Glomerular visceral epithelial cell (primary cell): ENCODE measurements at regions not wholly inside any gene's neighbourhood (a gene's known extent, or its start where the extent isn't known, plus 50 kb on each side); places are given as distances from the start of the nearest gene placed in this dataset.

Experiments used
- DNase-seq: peaks from one replicate; pipeline ENCODE4 v3.0.0-alpha.2; 2016; ENCODE audit errors: extremely low spot score

DNA sequence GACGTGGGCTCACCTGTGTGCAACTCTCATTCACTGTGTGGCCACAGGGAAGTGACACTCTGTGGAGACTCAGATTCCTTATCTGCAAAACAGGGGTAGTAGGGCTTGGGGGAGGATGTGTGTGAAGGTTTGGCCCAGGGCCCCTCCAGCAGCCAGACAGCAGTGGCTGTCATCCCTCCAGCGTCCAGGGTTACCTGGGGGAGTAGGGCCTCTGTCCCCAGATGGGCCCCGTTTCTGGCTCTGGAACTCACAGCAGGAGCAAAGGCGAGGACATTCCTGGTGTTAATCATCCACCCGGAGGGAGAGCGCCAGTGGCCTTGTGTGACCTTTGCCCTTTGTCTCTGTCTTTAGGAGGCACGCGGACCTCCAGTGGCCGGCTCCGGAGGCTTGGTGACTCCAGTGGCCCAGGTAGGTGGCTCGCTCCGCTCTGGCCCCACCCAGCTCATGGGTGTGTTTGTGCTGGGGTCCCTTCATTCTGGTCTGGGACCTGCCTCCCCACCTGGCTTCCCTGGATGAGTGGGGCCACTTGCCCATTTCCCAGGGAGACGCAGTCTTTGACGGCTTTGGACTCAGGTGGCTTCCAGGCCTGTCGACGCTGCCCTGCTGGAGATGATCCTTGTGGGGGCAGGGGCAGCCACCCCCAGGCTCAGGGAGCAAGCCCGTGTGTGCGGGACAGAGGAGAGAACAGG, 166.2 kb downstream of the SEC14L1 start:
- no peak for DNase-seq

DNA sequence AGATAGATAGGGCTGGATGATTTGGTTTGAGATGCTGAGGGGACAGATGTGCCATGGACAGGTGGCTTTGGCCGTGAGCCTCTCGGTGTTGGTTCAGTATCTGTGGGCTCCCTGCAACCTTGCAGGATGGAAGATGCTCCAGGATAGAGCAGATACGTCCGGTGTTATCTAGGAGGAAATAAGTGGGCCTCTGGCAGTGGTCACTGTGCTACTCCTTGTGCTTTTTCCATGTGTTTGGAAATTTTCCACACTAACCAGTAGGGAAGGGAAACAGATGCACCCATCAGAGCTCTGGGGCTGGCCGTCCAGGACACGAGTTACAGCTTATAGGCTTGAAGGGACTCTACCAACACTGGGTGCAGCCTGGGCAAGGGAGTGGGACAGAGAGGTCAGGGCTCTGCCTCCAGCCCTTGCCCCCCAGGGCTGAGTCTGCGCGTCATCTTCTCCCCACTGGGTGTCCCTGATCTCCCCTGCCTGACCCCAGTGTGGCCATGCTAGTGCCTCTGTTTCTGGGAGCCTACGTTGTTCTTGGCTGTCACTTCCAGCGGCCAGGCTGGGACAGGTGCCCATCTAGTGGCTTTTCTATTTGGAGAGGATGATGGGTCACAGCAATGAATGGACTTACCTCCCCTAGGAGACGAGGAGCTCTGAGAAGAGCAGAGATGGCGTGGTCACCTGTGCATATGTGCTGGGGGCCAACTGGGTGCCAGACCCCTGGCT, 166.9 kb downstream of the SEC14L1 start:
- no peak for DNase-seq

DNA sequence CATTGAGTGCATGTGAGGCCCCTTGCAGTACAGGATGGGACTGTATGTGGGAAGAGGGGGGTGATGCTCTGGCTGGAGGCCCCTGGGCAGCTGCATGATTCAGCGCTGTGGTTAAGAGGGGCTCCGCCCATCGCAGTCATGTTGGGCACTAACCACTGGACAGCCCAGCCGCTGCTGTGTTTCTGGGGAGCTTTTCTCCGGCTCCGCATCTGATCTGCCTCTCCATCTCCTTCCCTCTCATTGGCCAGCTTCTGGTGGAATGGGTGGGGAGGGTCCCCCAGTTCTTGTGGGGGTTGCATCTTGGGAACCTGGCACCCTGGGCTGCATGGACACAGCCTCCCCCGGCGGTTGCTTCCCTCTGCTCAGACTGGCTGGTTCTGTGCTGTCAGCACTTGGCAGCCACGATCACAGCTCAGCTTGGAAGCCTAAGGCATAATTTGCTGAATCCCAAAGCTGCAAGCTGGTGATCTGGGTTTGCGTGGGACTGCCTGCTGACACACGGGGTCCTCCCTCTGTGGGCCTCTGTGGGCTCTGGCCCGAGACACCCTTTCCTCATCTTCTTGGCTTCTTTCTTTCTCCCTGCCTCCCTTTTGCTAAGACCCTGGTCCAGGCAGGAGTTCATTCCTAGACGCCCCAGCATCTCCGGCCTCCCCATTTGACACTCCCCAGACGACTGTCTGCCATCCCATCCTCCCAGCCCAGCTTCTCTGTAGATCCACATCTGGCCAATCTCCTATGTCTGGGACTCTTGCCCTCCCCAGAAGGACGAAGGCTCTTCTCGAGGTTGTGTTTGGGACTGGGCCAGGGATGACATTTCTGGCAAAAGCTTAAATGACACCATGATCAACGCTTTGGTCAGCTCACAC, 168.3 kb downstream of the SEC14L1 start:
- DNase-seq: peak; percentile 74

DNA sequence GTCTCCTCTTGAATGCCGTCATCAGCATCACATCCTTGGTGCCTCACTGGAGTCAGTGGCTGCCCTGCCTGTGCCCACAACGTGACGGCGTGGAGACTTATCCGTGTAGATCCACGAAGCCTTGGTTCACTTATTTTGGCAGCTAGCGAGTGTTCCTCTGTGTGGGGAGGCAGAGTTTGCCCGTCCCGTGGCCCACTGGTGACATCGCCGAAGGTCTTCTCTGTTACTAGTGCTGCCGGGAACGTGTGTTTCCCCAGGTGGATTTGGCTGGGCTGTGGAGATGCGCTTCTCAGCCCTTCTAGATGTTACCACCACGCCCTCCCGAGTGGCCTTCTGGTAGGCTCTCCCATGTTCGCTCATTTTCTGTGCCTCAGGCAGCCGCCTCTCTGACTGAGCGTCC, 169.6 kb downstream of the SEC14L1 start:
- DNase-seq: no peak

DNA sequence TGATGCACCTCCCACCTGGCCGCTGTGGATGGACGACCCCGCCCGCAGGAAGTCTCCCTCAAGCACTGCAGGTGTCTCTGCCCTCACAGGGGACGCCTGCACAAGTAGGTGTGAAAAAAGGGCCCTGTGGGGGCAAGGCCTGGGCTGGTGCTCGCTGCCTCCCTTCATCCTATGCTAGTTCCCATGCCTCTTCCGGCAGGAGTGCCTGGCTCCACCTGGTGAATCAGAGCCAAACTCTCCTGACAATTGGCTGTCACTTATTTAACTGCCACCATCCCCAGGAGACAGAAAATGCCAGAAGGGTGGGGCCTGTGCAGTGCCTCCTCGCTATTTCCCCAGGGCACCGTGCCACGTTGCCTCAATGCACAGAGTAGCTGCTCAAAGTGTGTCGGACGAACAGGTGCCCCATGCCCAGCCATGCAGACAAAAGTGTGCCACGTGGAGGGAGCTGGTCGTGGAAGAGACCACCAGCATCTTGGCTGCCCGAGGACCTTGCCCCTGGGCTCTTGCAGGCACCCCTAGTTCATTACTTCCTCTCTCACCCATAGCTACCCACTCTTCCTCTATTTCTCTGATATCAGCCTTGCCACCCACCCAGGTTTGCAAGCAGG, 170.7 kb downstream of the SEC14L1 start:
- no peak for DNase-seq

DNA sequence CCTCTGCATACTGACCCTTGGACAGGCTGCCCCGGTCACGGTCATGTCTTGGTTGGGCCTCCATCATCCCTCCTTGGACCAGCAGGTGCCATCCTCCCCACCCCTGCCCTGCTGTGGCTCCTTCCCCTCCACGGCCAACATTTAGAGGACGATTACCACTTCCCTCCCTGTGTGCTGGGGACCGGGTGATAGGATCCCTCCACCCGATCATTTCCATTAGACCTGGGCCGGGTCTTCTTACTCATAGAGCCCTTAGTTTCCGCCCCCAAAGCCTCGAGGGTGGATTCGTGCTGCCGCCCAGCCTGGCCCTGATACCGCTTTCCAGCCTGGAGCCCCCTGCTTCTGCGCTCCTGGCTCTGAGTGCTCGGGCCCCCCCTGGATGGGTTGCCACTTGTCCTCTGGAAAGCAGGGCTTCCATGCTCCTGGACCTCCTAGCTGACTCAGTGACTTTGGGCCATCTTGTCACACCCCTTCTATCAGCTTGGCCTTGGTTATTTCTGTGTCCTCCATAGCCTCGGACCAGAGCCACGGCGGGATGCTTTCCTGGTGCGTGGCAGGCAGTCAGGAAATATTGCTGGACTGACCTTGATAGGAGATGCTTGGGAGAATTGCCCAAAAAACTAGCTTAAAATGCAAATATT, 171.4 kb downstream of the SEC14L1 start:
- no peak for DNase-seq

DNA sequence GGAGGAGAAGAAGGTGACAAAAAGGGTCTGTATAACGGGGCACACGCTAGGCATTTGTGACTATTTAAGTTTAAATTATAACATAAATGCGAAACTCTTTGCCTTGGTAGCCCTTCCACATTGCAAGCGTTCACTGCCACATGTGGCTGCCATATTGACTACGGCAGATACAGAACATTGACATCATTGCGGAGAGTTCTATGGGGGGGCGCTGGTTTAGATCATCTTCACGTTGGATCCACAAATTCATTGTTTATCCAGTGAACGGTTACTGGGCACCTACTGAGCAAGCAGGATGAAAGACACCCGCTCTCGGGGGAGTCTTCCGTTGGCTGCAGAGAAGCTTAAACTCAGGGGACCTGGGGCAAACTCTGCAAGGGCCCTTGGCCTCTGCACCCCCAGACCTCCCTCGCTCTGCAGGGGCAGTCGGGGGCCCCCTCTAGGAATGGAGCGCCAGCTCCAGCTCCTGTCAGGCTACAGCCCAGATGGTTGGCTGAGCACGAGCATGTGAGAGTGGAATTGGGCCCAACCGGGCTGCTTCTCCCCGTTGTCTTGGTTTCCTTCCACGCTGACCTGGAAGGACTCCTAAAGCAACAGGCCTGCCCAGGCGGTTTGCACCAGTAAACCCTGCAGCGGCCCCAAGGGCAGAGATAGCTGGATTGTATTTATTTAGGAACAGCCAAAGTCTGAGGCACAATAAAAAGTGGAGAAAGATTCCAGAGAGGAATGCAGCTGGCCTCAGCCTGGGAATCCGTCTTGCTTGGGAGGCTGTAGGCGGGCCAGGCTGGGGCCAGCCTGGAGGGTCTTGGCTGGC, 172.2 kb downstream of the SEC14L1 start:
- DNase-seq: no peak

DNA sequence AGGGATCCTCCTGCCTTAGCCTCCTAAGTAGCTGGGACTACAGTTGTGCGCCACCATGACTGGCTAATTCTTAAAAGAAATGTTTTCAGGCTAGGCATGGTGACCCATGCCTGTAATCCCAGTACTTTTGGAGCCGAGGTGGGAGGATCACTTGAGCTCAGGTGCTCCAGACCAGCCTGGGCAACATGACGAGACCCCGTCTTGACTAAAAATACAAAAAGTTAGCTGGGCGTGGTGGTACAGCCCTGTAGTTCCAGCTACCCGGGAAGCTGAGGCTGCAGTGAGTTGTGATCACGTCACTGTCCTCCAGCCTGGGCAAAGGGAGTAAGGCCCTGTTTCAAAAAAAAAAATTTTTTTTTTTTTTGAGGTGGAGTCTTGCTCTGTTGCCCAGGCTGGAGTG, 173.1 kb downstream of the SEC14L1 start:
- no peak for DNase-seq

DNA sequence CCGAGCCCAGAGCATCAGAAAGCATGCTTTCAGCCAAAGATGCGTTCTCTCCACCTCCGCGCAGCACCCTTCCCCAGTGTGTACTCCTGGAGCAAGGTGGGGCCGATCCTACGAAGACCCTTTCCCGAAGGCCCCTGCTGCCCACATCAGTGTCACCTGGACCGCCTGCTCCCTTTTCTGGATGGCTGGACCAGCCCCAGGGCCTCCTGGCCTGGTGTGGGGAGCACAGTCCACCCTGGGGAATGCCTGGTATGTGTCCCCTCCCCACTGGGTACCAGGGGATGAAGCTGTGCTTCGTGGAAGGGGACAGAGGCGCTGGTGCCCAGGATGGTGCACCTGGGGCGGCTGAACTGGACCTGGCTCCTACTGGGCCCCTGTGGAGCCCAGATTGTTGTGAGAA, 173.8 kb downstream of the SEC14L1 start:
- DNase-seq: no peak

DNA sequence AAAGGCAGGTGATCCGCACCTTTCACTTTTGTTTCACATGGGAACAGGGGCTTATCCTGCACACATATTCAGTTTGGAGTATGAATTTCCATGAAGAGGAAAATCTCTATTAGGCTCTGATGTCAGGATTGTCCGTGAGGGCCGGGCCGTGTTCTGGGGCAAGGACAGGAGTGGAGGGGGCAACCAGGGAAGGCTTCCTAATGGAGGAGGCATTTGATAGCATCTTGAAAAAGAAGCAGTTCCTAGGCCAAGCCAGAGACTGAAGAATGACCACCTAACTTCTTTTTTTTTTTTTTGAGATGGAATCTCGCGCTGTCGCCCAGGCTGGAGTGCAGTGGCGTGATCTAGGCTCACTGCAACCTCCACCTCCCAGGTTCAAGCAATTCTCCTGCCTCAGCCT, 174.2 kb downstream of the SEC14L1 start:
- DNase-seq: no peak

DNA sequence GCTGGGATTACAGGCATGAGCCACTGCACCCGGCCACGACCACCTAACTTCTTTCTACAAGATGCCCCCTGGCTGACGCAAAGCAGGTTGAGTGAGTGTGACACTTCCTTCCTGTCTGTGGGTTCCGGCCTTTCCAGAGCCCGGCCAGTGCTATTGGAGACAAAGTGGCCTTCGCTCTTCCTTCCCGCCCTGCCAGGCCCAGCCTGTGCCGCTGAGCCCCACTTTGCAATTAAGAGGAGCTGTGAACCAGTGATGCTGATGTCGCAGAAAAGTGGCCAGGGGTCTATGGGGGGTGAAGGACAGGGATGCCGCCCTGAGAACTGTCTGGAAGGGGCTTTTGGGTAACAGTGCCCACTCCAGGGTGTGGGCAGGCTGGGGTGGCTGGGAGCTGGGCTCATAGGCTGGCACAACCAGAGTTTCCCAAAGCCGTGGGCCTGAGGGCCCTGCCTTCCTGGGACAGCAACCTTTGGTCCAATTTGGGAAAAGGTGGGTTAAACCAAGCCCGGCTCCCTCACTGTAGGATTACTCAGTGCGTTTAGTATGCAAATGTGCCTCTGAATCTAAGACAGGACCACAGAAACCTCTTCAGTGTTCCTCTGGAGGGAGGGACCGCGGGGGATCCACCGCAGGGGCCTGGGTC, 174.9 kb downstream of the SEC14L1 start:
- no peak for DNase-seq

DNA sequence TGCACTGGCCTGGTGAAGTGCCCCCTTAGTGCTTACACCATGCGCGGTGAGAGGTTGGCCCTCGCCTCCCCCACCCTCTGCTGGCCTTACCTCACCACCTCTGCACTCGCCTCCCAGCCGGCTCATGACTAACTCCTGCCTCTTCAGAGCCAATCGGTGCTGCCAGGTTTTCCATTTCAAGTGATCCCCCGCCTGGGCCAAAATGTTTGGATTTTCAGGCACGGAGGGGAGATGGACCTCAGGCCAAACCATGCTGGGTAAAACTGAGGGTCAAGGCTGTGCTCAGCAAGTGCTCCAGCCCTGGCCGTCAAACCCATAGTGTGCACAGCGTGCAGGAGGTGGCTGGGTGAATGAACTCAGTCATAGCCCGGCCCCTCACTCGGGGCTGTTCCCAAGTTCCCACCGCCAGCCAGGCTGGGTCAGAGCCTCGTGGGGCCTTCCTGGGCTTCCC, 175.4 kb downstream of the SEC14L1 start:
- DNase-seq: peak; percentile 78

DNA sequence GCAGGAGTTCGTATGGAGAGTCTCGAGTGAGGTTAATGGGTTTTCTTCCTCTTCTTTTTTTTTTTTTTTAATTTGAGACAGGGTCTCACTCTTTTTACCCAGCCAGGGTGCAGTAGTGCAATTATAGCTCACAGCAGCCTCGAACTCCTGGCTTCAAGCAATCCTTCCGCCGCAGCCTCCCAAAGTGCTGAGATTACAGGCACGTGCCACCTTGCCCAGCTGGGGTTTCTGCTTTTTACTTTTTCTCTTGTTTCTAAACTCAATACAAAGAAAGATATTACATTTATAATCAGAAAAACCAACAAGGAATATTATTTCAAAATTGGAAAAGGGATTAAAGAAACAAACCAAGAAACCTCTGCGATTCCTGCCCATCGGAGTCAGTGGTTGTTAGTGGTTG, 175.9 kb downstream of the SEC14L1 start:
- DNase-seq: no peak

DNA sequence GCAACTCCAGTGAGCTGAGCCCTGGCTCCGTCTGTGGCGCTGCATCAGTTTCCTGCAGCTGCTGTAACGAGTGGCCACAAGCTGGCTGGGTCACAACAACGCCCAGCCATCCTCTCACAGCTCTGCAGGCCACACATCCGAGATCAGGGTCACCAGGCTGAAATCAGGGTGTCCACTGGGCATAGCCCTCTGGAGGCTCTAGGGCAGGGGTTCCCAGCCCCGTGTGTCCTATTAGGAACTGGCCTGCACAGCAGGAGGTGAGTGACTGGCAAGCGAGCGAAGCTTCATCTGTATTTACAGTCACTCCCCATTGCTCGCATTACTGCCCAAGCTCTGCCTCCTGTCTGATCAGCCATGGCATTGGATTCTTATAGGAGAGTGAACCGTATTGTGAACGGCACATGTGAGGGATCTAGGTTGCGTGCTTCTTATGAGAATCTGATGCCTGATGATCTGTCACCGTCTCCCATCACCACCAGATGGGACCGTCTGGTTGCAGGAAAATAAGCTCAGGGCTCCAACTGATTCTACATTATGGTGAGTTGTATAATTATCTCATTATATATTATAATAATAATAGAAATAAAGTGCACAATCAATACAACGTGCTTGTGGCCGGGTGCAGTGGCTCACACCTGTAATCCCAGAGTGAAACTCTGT, 176.5 kb downstream of the SEC14L1 start:
- DNase-seq: no peak

DNA sequence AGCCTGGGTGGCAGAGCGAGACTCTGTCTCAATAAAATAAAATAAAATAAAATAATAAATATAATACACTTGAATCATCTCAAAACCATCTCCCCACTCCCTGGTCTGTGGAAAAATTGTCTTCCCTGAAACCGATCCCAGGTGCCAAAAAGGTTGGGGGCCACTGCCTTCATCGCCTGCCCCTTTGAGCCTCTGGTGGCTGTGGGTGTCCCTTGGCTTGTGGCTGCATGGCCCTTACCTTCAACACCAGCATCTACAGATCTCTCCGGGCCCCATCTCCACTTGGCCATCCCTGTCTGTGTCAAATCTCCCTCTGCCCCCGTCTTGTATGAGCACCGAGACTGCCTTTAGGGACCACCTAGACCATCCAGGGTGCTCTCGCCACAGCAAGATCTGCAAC, 177.3 kb downstream of the SEC14L1 start:
- no peak for DNase-seq

DNA sequence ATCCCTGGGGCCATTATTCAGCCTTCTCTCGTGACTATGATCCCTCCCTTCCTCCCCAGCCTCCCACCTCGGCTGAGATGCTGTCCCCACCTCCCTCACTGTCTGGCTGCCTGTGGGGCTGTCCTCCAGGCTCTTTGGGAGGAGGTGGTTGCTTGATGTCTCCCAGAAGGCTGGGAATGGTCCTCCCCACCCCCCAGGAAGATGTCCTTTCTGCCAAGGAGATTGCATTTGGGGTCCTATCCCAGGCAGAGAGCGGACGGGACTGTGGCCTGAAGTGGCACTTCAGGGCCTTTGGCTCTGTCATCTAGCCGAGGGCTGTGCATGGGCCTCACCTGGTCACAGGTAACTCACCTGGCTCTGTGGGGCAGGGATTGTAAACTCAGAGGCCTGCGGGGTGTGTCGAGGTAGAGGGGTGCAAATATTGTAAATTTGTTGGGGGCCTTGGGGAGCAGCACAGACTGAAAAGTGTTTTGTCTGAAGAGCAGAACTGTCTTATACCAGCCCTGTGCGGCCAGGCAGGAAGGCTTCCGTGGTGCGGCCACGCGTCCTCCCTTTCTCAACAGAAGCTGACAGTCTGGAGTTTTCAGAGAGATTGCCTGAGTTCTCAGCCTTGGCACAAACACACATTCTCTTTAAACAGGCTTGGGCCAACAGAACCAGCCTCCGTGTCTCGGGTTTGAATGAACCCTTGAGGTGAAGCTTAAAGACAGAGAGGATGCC, 177.9 kb downstream of the SEC14L1 start:
- DNase-seq: peak; percentile 29

DNA sequence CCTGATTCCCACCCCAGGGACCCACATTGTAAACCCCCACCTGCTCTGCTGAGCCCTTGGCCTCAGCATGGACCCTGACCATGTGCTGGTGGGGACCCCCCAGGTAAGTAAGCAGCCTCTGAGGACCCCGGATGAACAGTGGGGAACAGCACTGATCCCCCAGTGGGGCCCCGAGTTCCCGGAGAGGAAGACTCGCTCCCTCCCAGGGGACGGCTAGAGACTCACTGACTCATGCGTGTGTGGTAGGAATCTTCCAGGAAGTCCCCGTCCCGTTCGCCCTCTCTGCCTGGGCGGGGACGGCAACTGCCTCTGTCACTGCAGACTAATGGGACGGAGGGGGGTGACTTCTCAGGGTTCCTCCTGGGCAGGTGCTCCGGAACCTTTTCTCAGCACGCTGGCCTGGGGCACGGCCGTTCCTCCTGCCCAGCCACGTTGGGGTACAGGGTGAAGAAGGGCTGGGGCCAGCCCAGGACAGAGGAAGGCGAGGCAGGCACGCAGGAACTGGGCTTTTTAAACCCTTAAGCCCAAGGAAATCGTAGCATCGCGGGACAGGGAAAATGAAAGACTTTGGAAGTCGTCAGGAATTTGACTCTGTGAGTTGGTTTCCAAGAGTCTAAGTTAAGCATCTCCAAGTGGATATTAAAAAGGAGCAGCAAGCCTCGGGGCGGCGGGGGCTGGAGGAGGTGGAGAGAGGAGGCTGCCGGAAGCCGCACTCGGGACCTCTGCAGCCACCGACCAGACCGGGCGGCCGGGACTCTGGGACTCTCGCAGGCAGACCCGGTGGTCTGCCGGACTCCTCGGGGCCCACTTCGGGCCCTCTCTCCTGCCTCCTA, 178.7 kb downstream of the SEC14L1 start:
- DNase-seq: peak; percentile 83

DNA sequence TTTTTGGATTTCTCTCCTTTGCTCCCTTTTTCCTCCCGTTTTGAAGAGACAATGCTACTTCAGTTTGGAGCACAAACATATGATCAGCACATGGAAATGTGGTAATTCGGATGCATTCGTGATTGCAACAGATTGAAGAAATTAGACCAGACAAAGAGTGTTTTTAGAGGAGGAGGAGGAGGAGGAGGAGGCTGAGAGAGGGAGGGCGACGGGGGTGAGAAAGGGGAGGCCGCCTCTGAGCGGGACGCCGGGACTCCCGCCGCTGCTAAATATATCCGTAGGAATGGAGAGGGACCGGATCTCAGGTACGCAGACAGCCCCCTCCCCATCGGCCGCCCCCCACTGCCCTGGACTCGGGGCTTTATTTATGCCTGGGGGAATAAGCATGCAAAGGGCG, 179.3 kb downstream of the SEC14L1 start:
- DNase-seq: no peak
